Astrocyte of the cerebellum (primary cell): ENCODE measurements at regions not wholly inside any gene's neighbourhood (a gene's known extent, or its start where the extent isn't known, plus 50 kb on each side); places are given as distances from the start of the nearest gene placed in this dataset.

ENCODE experiments used
- DNase-seq: peaks from one replicate; pipeline ENCODE4 v3.0.0-alpha.2; 2011; ENCODE audit warnings: low read depth
- H3K4me3 ChIP-seq: 2 replicates; pipeline ENCODE4 v1.5.1; 2011; ENCODE audit warnings: mild to moderate bottlenecking, low read depth, low read length, moderate library complexity
- CTCF ChIP-seq: IDR thresholded peaks from 2 replicates; pipeline ENCODE4 v1.5.1; 2012; ENCODE audit warnings: low read length, low read depth, moderate library complexity, mild to moderate bottlenecking; ENCODE audit errors: missing control alignments
- in situ Hi-C: cut with HindIII; loops from 2 replicates; pipeline ENCODE4 v1.10.0; 2017; ENCODE audit warnings: low sequenced_read_pairs

GRCh38 chr4:186775902-186776301 is 52.2 kb upstream of the FAT1 start:
- H3K4me3 ChIP-seq, result no peak overlapping the region

GRCh38 chr4:186778134-186778533 is 54.5 kb upstream of the FAT1 start:
- H3K4me3 ChIP-seq, result no peak overlapping the region
- TF ChIP-seq CTCF, result no peak
- DNase-seq, result no peak
- in situ Hi-C loops, result no loop called here

More at GRCh38 chr4:186775902-186776301, 52.2 kb upstream of the FAT1 start:
- in situ Hi-C loops, result no loop called here
- no peak for DNase-seq
- no peak for TF ChIP-seq CTCF

- H3K4me3 ChIP-seq, result no peak overlapping the region
- no peak for TF ChIP-seq CTCF
- in situ Hi-C loops, result no loop called here
- no peak for DNase-seq
Measured at GRCh38 chr4:186780291-186781031, 56.8 kb upstream of the FAT1 start.

GRCh38 chr4:186781032-186781917 is 57.6 kb upstream of the FAT1 start:
- no peak overlapping the region for H3K4me3 ChIP-seq
- no peak for DNase-seq
- no peak for TF ChIP-seq CTCF
- in situ Hi-C loops, result no loop called here

- in situ Hi-C loops, result no loop called here
- no peak overlapping the region for H3K4me3 ChIP-seq
- no peak for DNase-seq
- no peak for TF ChIP-seq CTCF
Measured at GRCh38 chr4:186782302-186782701, 58.6 kb upstream of the FAT1 start.

GRCh38 chr4:186787536-186787935 is 63.9 kb upstream of the FAT1 start:
- in situ Hi-C loops, result no loop called here
- no peak overlapping the region for H3K4me3 ChIP-seq
- DNase-seq, result no peak
- TF ChIP-seq CTCF, result no peak
